ENCODE measurements at regions not wholly inside any gene's neighbourhood (a gene's known extent, or its start where the extent isn't known, plus 50 kb on each side); places are given as distances from the start of the nearest gene placed in this dataset.
"Not testable (repeated sequence)": the region's sequence is repeated elsewhere in the genome, so short reads cannot be mapped to it uniquely, and the experiment has no call there.

DNA sequence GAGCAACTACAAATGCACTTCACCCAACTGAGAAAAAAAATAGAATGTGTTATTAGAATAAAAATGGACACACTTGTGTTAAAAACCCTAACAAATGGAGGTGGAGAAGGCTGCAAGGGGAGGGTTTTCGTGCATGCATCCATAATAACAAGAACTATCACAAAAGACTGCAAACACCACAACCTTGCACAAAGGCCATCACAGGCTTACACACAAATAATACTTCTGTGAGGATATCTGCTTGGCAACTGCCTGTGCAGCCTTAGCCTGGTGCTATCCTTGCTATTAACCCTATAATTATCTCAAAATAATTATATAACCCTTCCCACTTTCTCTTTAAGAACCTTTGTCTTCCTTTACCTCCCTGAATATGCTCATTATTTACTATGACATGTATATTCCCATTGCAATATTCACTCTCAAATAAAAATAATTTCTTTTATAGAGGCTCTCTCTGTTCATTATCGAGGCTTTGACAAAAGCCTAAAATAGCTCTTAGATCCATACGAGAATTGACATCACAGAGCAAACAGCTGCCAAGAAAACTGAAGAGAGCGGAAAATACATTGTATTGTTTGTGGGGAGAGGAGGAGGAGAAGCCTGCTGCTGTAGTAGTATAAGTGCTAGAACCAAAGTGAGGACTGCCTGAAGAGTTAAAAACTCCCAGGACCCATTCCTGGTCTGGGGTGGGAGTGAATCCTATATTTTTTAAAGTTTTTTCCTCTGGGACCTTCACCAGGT is 1768.7 kb downstream of the BRINP3 start:
- no peak for DNase-seq (ENCODE audit: low read depth)

DNA sequence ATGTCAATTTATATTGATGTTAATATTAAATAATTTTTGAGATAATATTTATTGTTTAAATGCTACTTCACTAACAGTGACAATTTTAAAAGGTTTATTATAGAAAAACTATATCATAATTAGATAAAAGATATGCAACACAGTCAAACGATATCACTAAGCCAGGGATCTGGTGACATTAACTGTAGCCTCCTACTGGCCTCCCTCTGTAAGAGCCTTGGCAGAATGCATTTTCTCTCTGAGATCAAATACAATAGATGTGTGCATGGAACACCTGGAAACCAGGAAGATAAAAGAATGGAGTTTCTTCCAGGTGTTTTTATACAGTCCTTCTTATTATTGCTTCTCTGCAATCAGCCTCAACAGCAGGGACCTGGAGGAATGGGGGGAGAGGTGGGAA is 1762.1 kb downstream of the BRINP3 start:
- DNase-seq (ENCODE audit: low read depth): no peak

DNA sequence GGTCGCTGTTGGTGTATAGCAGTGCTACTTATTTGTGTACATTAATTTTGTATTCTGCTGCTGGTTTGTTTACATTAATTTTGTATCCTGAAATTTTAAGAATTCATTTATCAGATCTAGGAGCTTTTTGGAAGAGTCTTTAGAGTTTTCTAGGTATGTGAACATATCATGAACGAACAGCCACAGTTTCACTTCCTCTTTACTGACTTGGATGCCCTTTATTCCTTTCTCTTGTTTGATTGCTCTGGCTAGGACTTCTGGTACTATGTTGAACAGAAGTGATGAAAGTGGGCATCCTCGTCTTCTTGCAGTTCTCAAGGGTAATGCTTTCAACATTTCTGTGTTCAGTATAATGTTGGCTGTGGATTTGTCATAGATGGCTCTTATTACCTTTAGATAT is 1757.9 kb downstream of the BRINP3 start:
- no peak for DNase-seq (ENCODE audit: low read depth)

DNA sequence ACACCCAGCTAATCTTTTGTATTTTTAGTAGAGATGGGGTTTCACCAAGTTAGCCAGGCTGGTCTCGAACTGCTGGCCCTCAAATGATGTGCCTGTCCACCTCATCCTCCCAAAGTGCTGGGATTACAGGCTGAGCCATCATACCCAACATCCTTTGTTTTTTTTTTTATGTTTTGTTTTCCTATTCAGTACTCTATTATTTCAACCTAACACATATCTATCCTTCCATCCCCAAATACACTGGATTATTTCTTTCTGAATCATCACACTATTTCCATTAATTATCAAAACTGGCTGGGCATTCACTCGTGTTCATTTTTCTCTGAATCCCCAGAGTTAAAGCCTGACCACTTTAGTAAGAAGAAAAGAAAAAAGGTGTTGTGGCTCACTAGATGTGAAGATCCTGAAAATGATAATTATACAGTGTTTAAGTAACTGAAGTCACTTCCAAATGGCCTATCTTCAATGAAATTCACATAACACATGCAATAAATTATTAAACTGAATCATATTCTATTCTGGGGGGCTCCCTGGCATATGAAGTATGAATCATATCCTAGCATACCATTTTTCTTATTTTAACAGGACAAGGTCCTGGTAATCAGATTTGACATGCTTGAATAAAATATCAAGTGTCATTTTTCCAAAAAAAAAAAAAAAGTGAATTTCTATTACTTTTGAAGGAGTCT is 1754.2 kb downstream of the BRINP3 start:
- DNase-seq (ENCODE audit: low read depth): no peak

DNA sequence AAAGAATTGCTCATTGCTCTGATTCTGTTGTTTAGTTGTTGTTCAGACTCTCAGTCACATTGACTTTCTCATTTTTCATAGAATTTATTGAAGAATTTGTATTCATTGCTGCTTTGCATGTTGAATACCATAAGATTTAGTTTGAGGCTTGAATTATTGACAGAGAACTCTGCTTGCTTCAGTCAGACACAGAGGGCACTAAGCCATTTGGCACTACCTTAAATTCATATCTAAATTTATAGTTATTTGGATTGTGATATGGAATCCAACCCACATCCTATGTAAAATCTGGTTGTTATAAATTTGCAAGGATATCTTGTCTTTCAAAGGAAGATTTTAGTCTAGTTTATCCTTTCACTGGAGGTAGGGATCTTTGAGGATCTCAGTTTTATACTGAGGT is 1748.6 kb downstream of the BRINP3 start:
- no peak for DNase-seq (ENCODE audit: low read depth)

DNA sequence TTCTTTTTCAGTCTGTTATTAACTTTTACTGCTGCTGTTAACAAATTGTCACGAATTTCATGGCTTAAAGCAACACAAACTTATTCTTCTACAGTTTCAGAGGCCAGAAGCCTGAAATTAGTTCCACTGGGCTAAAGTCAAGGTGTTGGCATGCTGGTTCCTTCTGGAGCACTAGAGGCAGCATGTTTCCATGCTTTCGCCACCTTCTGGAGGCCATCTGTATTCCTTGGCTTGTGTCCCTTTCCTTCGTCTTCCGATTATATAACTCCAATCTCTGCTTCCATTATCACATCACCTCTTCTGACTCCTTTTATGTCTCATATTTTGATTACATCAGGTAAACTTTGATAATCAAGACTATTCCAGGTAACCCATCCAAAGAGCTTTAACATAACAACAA is 1742.1 kb downstream of the BRINP3 start:
- peak; percentile 7 for DNase-seq (ENCODE audit: low read depth)

DNA sequence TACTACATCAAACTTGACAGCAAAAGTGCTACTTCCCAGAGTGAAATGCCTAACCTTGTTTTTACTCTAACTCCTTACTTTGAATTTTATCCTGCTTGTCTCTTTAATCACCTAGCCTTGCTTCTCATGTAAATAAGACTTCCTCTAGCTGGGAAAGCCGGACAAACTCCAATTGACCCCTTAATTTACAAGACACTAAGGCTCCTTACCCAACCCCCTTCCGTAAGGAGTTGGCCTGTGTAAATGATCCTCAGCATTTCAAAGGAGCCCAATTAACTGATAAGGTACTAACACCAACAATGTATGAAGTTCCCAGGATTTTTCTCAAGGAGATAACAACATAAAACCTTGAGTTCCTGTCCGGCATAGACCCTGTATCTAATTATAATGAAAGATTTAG is 1728.4 kb downstream of the BRINP3 start:
- not testable (repeated sequence) for DNase-seq (ENCODE audit: low read depth)

DNA sequence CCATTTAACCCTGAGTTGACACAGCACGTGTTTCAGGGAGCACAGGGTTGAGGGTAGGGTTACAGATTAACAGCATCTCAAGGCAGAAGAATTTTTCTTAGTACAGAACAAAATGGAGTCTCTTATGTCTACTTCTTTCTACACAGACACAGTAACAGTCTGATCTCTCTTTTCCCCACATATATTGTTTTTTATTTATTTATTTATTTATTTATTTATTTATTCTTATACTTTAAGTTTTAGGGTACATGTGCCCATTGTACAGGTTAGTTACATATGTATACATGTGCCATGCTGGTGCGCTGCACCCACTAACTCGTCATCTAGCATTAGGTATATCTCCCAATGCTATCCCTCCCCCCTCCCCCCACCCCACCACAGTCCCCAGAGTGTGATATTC is 1725.6 kb downstream of the BRINP3 start:
- DNase-seq (ENCODE audit: low read depth): not testable (repeated sequence)

DNA sequence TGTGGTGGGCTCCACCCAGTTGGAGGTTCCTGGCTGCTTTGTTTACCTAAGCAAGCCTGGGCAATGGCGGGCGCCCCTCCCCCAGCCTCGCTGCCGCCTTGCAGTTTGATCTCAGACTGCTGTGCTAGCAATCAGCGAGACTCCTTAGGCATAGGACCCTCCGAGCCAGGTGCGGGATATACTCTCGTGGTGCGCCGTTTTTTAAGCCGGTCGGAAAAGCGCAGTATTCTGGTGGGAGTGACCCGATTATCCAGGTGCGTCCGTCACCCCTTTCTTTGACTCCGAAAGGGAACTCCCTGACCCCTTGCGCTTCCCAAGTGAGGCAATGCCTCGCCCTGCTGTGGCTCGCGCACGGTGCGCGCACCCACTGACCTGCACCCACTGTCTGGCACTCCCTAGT is 1719.9 kb downstream of the BRINP3 start:
- DNase-seq (ENCODE audit: low read depth): not testable (repeated sequence)

DNA sequence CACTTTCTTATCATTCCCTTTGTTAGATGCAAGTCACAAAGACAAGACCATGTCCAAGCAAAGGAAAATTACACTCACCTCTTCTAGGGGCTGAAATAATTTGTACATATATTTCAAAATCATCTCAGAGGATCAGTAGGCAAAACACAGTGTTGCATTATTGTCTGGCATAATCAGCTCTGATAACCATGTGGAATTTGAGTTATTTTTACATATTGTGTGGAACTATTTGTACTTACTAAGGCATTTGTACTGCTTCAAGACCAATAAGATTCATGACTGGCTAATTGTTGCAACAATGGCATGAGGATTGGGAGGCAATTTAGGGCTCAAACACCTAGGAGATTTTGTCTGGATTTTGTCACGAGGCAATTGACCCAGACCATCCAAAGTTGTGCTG is 1716.4 kb downstream of the BRINP3 start:
- no peak for DNase-seq (ENCODE audit: low read depth)

DNA sequence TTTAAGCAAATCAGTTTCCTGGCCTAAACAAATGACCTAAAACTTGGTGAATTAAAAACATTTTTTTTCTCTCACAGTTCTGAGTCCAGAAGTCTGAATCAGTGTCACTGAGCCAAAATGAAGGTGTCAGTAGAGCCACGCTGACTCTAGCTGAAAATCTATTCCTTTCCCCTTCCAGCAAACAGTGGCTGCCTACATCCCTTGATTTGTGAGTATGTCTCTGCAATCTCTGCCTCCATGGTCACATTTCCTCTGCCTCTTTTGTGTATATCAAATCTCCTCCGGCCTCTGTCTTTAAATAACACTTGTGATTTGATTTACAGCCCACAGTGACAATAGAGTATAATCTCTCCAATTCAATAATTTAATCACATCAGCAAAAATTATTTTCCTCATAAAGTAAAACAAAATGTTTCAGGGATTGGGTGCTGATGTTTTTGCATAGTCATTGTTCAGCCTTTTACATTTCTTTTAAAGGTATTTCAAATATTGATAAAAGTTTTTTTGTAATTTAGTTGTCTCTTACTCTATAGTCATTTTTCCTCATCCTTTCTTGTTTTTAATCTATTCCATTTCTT is 1715.4 kb downstream of the BRINP3 start:
- no peak for DNase-seq (ENCODE audit: low read depth)

DNA sequence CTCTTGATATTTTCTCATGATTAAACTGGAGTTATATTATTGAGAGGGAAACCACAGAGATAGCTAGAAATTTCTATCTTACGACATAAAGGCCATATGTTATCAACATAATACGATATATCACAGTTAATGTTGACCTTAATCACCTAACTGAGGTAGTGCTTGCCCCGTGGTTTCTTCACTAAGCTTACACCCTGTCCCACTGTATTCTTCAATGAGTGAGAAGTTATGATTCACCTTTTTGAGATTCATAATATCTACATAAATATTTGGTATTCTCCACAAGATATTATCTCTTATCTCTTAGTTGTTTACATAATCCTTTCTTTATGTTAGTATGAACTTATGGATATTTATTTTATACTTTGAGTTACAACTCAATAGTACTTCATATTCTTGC is 1714.1 kb downstream of the BRINP3 start:
- no peak for DNase-seq (ENCODE audit: low read depth)

DNA sequence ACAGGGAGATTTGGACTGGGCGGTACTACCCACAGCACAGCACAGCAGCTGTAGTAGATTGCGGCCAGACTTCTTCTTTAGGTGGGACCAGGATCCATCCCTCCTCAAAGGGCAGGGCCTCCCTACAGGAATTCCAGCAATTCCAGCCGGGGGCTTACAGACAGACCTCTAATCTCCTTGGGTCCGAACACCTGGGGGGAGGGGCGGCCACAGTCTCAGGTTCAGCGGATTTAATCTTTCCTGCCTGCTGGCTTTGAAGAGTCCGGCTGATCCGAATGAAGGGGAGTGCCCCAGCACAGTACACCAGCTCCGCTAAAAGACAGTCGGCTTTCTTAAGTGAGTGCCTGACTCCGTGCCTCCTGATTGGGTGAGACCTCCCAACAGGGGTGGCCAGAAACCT is 1708.5 kb downstream of the BRINP3 start:
- no peak for DNase-seq (ENCODE audit: low read depth)

DNA sequence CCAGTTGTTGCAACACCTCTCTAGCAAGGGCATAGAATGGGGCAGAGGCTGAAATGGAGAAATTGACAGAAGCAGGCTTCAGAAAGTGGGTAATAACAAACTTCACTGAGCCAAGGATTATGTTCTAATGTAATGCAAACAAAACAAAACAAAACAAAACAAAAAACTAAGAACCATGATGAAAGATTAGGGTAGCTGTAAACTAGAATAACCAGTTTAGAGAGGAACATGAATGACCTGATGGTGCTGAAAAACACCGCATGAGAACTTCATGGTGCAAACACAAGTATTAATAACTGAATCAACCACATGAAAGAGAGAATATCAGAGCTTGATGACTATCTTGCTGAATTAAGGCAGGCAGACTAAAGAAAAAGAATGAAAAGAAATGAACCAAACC is 1707.7 kb downstream of the BRINP3 start:
- DNase-seq (ENCODE audit: low read depth): no peak

DNA sequence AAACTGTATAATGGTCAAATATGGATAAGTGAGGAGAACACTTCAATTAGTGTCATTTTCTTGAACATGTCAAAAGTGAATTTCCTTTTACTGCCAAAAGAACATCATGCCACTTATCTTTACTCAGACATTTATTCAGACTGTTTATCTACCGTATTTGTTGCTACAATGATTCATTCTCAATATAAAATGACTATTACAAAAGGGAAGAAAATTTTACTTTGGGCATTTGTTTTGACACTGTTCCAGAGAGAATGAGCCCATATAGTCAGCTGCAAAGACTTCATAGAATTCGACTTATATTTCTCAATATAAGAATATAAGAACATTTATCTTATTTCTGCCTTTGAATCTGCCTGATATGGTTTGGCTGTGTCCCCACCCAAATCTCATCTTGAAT is 1699.1 kb downstream of the BRINP3 start:
- DNase-seq (ENCODE audit: low read depth): peak; percentile 17

DNA sequence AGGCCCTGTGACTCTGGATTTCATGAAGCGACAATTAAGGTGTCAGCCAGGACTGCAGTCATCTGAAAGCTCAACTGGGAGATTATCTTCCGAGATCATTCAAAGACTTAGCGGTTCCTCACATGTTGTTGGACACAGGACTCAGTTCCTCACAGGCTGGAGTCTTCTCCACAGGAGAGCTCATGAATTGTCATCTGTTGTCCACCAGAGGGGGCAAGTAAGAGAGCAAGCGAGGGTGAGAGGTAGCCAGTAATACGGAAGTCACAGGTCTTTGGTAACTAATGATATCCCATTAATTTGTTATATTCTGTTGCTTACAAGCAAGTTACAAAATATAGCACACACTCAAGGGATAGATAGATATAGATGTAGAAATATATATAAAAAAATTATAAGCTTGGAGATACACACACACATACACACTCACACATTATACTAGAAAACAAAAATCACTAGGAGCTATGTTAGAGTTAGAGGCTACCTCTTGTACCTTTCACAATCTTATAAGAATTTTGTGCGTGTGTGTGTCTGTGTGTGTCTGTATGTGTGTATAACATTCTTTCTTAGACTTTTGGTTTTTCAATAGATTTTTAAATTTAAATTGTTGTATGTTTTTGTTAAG is 1695.3 kb downstream of the BRINP3 start:
- peak; percentile 46 for DNase-seq (ENCODE audit: low read depth)

DNA sequence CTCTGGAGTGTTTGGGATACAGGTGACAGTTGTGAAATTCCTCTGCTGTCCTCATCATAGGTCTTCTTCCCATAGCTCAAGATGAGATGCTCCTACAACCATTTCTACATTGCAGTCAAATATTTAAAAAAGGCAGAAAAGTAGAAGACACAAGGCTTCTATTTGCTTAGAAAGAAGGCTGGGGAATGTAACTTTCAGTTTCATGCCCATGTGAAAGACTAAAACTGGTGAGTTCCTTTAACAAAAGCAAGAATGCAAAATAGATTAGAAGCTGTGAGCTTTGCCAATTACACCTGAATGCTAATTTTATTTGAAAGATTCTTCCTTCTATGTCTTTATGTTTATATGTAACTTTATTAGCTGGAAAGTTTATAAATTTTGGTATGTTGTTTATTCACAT is 1682.7 kb downstream of the BRINP3 start:
- DNase-seq (ENCODE audit: low read depth): no peak

DNA sequence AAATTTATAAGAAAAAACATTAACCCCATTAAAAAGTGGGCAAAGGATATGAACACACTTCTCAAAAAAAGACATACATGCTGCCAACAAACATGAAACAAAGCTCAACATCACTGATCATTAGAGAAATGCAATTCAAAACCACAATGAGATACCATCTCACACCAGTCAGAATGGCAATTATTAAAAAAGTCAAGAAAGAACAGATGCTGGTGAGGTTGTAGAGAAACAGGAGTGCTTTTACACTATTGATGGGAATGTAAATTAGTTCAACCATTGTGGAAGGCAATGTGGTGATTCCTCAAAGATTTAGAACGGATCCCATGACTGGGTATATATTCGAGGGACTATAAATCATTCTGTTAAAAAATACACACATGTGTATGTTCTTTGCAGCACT is 1665.5 kb downstream of the BRINP3 start:
- not testable (repeated sequence) for DNase-seq (ENCODE audit: low read depth)

DNA sequence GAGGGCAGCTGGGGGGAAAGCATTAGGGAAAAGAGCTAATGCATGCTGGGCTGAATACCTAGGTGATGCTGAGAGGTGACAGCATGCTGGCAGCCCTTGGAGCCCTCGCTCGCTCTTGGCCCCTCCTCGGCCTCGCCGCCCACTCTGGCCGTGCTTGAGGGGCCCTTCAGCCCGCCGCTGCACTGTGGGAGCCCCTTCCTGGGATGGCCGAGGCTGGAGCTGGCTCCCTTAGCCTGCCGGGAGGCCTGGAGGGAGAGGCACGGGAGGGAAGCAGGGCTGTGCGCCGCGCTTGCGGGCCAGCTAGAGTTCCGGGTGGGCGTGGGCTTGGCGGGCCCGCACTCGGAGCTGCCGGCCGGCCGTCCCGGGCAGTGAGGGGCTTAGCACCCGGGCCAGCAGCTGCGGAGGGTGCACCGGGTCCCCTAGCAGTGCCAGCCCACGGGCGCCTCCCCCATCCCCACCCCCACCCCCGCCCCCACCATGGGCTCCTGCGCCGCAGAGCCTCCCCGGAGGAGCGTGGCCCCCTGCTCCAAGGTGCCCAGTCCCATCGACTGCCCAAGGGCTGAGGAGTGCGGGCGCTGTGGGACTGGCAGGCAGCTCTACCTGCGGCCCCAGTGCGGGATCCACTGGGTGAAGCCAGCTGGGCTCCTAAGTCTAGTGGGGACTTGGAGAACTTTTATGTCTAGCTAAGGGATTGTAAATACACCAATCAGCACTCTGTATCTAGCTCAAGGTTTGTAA is 1664.7 kb downstream of the BRINP3 start:
- not testable (repeated sequence) for DNase-seq (ENCODE audit: low read depth)

DNA sequence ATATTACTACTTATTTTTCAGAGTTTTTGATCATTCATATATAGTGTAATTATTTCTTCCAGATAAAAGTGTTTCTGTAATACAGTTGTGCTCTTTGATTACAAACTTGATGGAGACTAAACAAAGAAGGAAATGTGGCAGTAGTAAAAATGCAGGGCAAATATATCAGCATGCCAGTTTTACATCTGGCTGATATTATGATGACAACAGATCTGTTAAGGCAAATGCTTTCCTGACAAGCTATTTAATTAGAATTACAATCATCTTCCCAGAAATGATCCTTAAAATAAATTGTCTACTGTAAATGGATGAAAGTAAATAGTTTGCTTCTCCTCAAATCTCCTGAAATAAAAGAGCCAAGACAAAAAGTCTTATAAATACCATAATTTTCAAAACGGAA is 1659.8 kb downstream of the BRINP3 start:
- no peak for DNase-seq (ENCODE audit: low read depth)

DNA sequence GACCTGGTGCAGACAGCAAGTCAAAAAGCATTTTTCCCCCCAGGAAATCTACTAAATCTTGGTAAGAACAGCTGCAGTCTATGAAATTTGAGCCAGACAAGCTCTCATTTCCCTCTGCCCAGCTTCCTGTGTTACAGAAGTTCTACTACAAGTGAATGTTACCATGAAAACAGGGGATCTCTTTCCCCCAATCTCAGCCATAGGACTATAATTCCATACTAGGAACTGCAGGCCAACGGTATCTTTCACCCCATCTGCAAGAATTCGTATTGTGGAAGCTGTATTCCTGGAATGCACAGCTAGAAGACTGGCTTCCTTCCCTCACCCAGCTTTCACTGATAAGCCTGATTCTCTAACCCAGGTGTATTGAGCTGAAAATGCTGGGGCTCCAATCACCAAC is 1655.4 kb downstream of the BRINP3 start:
- peak; percentile 10 for DNase-seq (ENCODE audit: low read depth)

DNA sequence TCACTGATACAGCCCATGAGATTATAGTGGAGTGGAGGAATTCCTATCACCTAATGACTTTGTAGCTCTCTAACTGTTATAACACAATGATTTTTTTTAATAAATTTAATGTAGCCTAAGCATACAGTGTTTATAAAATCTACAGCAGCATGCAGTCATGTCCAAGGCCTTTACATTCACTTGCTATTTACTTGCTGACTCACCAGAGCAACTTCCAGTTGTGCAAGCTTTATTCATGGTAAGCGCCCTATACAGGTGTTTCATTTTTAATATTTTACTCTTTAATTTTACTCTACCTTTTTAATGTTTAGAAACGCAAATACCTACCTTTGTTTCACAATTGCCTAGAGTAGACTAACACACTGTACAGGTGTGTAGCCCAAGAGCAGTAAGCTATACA is 1652.2 kb downstream of the BRINP3 start:
- no peak for DNase-seq (ENCODE audit: low read depth)

All from M059J (cell line).